ENCODE measurements at regions not wholly inside any gene's neighbourhood (a gene's known extent, or its start where the extent isn't known, plus 50 kb on each side); places are given as distances from the start of the nearest gene placed in this dataset.
"Not testable (repeated sequence)": the region's sequence is repeated elsewhere in the genome, so short reads cannot be mapped to it uniquely, and the experiment has no call there.

- Histone ChIP-seq H3K4me1 (ENCODE audit: low read length) (peaks cover 4% of the 10 kb centered on the region; the same call in 1 of the 2 replicates), H3K9ac (ENCODE audit: low read length) (no peak overlapping the region), H3K27ac (ENCODE audit: low read length) (no peak overlapping the region), H3K4me3 (ENCODE audit: low read length) (no peak overlapping the region), H3K79me2 (ENCODE audit: low read length) (no peaks in the 10 kb centered on the region), H2AFZ (ENCODE audit: low read length) (no peak overlapping the region), H3K27me3 (ENCODE audit: low read length) (no peaks in the 10 kb centered on the region), H3K9me3 (ENCODE audit: low read length) (peaks cover 20% of the 10 kb centered on the region), H4K20me1 (ENCODE audit: insufficient read depth, low read depth, low read length) (no peaks in the 10 kb centered on the region), H3K9me2 (replicated peaks; ENCODE audit: insufficient read depth, low read length) (no peaks in the 10 kb centered on the region), H3K36me3 (ENCODE audit: insufficient read depth, low read length) (peaks cover 9% of the 10 kb centered on the region; the same call in 1 of the 2 replicates), H3K4me2 (ENCODE audit: low read depth, low read length, poor library complexity, severe bottlenecking) (no peak overlapping the region)
- no peak for DNase-seq
Observed at GRCh38 chr14:61145034-61145902, 135.9 kb downstream of the TMEM30B start.

GRCh38 chr14:61144117-61145033 lies 136.8 kb downstream of the TMEM30B start:
- not testable (repeated sequence) for H3K27me3 ChIP-seq (ENCODE audit: low read length); H3K4me3 ChIP-seq (ENCODE audit: low read length); H3K4me2 ChIP-seq (ENCODE audit: low read depth, low read length, poor library complexity, severe bottlenecking); H2AFZ ChIP-seq (ENCODE audit: low read length); H4K20me1 ChIP-seq (ENCODE audit: insufficient read depth, low read depth, low read length); H3K9ac ChIP-seq (ENCODE audit: low read length); H3K36me3 ChIP-seq (ENCODE audit: insufficient read depth, low read length); H3K4me1 ChIP-seq (ENCODE audit: low read length); H3K27ac ChIP-seq (ENCODE audit: low read length); H3K9me2 ChIP-seq (replicated peaks; ENCODE audit: insufficient read depth, low read length); H3K79me2 ChIP-seq (ENCODE audit: low read length)
- H3K9me3 ChIP-seq (ENCODE audit: low read length): peaks cover 20% of the 10 kb centered on the region
- DNase-seq: peak; percentile 48

- no peak for DNase-seq
- no peaks in the 10 kb centered on the region for H3K27me3 ChIP-seq (ENCODE audit: low read length)
- H3K9me2 ChIP-seq (replicated peaks; ENCODE audit: insufficient read depth, low read length): no peaks in the 10 kb centered on the region
- no peaks in the 10 kb centered on the region for H4K20me1 ChIP-seq (ENCODE audit: insufficient read depth, low read depth, low read length)
- no peak overlapping the region for H3K4me2 ChIP-seq (ENCODE audit: low read depth, low read length, poor library complexity, severe bottlenecking)
- peaks cover 4% of the 10 kb centered on the region; the same call in 1 of the 2 replicates for H3K4me1 ChIP-seq (ENCODE audit: low read length)
- peaks cover 20% of the 10 kb centered on the region for H3K9me3 ChIP-seq (ENCODE audit: low read length)
- H3K9ac ChIP-seq (ENCODE audit: low read length): no peak overlapping the region
- H3K27ac ChIP-seq (ENCODE audit: low read length): no peak overlapping the region
- H3K79me2 ChIP-seq (ENCODE audit: low read length): no peaks in the 10 kb centered on the region
- peaks cover 9% of the 10 kb centered on the region; the same call in 1 of the 2 replicates for H3K36me3 ChIP-seq (ENCODE audit: insufficient read depth, low read length)
- no peak overlapping the region for H2AFZ ChIP-seq (ENCODE audit: low read length)
- no peak overlapping the region for H3K4me3 ChIP-seq (ENCODE audit: low read length)
Observed at GRCh38 chr14:61140872-61141271, 140.3 kb downstream of the TMEM30B start.

GRCh38 chr14:61140271-61140670 lies 140.9 kb downstream of the TMEM30B start:
- DNase-seq: no peak
- H2AFZ ChIP-seq (ENCODE audit: low read length): no peak overlapping the region
- peaks cover 4% of the 10 kb centered on the region; the same call in 1 of the 2 replicates for H3K4me1 ChIP-seq (ENCODE audit: low read length)
- no peaks in the 10 kb centered on the region for H3K27me3 ChIP-seq (ENCODE audit: low read length)
- no peak overlapping the region for H3K27ac ChIP-seq (ENCODE audit: low read length)
- no peaks in the 10 kb centered on the region for H3K9me2 ChIP-seq (replicated peaks; ENCODE audit: insufficient read depth, low read length)
- no peak overlapping the region for H3K9ac ChIP-seq (ENCODE audit: low read length)
- peaks cover 9% of the 10 kb centered on the region; the same call in 1 of the 2 replicates for H3K36me3 ChIP-seq (ENCODE audit: insufficient read depth, low read length)
- no peaks in the 10 kb centered on the region for H4K20me1 ChIP-seq (ENCODE audit: insufficient read depth, low read depth, low read length)
- H3K79me2 ChIP-seq (ENCODE audit: low read length): no peaks in the 10 kb centered on the region
- H3K4me3 ChIP-seq (ENCODE audit: low read length): no peak overlapping the region
- H3K4me2 ChIP-seq (ENCODE audit: low read depth, low read length, poor library complexity, severe bottlenecking): no peak overlapping the region
- peaks cover 20% of the 10 kb centered on the region for H3K9me3 ChIP-seq (ENCODE audit: low read length)

- Histone ChIP-seq H3K4me1 (ENCODE audit: low read length) (peaks cover 4% of the 10 kb centered on the region; the same call in 1 of the 2 replicates), H3K9me3 (ENCODE audit: low read length) (peaks cover 13% of the 10 kb centered on the region)
Observed at GRCh38 chr14:61139006-61139599, 142.0 kb downstream of the TMEM30B start.

GRCh38 chr14:61132894-61133293 lies 148.2 kb downstream of the TMEM30B start:
- peak; percentile 74 for DNase-seq
- H3K27ac ChIP-seq (ENCODE audit: low read length): no peak overlapping the region
- H3K9me3 ChIP-seq (ENCODE audit: low read length): no peaks in the 10 kb centered on the region
- H3K27me3 ChIP-seq (ENCODE audit: low read length): no peaks in the 10 kb centered on the region
- H3K79me2 ChIP-seq (ENCODE audit: low read length): no peaks in the 10 kb centered on the region
- no peak overlapping the region for H3K9ac ChIP-seq (ENCODE audit: low read length)
- no peaks in the 10 kb centered on the region for H3K9me2 ChIP-seq (replicated peaks; ENCODE audit: insufficient read depth, low read length)
- H3K4me2 ChIP-seq (ENCODE audit: low read depth, low read length, poor library complexity, severe bottlenecking): no peak overlapping the region
- H2AFZ ChIP-seq (ENCODE audit: low read length): peak overlapping the region; percentile 76
- H4K20me1 ChIP-seq (ENCODE audit: insufficient read depth, low read depth, low read length): no peaks in the 10 kb centered on the region
- H3K4me1 ChIP-seq (ENCODE audit: low read length): peaks cover 20% of the 10 kb centered on the region
- H3K4me3 ChIP-seq (ENCODE audit: low read length): no peak overlapping the region
- no peaks in the 10 kb centered on the region for H3K36me3 ChIP-seq (ENCODE audit: insufficient read depth, low read length)

More at GRCh38 chr14:61139006-61139599, 142.0 kb downstream of the TMEM30B start:
- Histone ChIP-seq H3K27me3 (ENCODE audit: low read length) (no peaks in the 10 kb centered on the region), H4K20me1 (ENCODE audit: insufficient read depth, low read depth, low read length) (no peaks in the 10 kb centered on the region), H3K9me2 (replicated peaks; ENCODE audit: insufficient read depth, low read length) (no peaks in the 10 kb centered on the region), H3K36me3 (ENCODE audit: insufficient read depth, low read length) (peaks cover 6% of the 10 kb centered on the region; the same call in 1 of the 2 replicates), H3K4me3 (ENCODE audit: low read length) (no peak overlapping the region), H3K27ac (ENCODE audit: low read length) (no peak overlapping the region), H3K9ac (ENCODE audit: low read length) (no peak overlapping the region), H2AFZ (ENCODE audit: low read length) (no peak overlapping the region), H3K79me2 (ENCODE audit: low read length) (no peaks in the 10 kb centered on the region), H3K4me2 (ENCODE audit: low read depth, low read length, poor library complexity, severe bottlenecking) (no peak overlapping the region)
- DNase-seq: no peak

- peaks cover 21% of the 10 kb centered on the region for H3K4me1 ChIP-seq (ENCODE audit: low read length)
Observed at GRCh38 chr14:61132336-61132735, 148.8 kb downstream of the TMEM30B start.

More at GRCh38 chr14:61132336-61132735, 148.8 kb downstream of the TMEM30B start:
- Histone ChIP-seq H3K9me3 (ENCODE audit: low read length) (no peaks in the 10 kb centered on the region), H3K27me3 (ENCODE audit: low read length) (no peaks in the 10 kb centered on the region), H3K4me3 (ENCODE audit: low read length) (no peak overlapping the region), H3K9ac (ENCODE audit: low read length) (no peak overlapping the region), H3K27ac (ENCODE audit: low read length) (no peak overlapping the region), H3K4me2 (ENCODE audit: low read depth, low read length, poor library complexity, severe bottlenecking) (no peak overlapping the region), H2AFZ (ENCODE audit: low read length) (peak overlapping the region; percentile 76), H3K9me2 (replicated peaks; ENCODE audit: insufficient read depth, low read length) (no peaks in the 10 kb centered on the region), H3K36me3 (ENCODE audit: insufficient read depth, low read length) (no peaks in the 10 kb centered on the region), H4K20me1 (ENCODE audit: insufficient read depth, low read depth, low read length) (no peaks in the 10 kb centered on the region), H3K79me2 (ENCODE audit: low read length) (no peaks in the 10 kb centered on the region)
- DNase-seq: no peak

Measured in Karpas-422 (cell line).